ENCODE measurements at regions not wholly inside any gene's neighbourhood (a gene's known extent, or its start where the extent isn't known, plus 50 kb on each side); places are given as distances from the start of the nearest gene placed in this dataset.

DNA sequence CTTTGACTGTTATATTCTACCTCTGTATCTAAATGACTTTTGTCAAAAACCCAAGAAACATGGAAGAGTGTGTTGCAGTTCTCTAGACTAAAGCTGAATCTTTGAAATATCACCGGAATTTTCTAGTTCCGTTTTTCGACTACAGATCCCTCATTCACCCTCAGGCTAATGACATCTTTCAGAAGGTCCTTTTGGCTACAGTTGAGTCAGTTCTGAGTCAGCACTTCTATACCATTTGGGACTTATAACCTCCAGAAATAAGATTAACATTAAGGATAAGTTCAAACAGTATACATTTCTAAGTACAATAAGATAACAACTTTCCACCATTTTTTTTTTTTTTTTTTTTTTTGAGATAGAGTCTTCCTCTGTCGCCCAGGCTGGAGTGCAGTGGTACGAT lies 331.0 kb upstream of the CPXCR1 start:
- TF ChIP-seq POLR2AphosphoS5 (IDR thresholded peaks at IDR 0.05; ENCODE audit: low read depth, low read length): no peak
- no peak for TF ChIP-seq SIN3A (IDR thresholded peaks at IDR 0.05; ENCODE audit: borderline replicate concordance, insufficient read depth, low read depth, low read length)
- TF ChIP-seq, protein P1, sequence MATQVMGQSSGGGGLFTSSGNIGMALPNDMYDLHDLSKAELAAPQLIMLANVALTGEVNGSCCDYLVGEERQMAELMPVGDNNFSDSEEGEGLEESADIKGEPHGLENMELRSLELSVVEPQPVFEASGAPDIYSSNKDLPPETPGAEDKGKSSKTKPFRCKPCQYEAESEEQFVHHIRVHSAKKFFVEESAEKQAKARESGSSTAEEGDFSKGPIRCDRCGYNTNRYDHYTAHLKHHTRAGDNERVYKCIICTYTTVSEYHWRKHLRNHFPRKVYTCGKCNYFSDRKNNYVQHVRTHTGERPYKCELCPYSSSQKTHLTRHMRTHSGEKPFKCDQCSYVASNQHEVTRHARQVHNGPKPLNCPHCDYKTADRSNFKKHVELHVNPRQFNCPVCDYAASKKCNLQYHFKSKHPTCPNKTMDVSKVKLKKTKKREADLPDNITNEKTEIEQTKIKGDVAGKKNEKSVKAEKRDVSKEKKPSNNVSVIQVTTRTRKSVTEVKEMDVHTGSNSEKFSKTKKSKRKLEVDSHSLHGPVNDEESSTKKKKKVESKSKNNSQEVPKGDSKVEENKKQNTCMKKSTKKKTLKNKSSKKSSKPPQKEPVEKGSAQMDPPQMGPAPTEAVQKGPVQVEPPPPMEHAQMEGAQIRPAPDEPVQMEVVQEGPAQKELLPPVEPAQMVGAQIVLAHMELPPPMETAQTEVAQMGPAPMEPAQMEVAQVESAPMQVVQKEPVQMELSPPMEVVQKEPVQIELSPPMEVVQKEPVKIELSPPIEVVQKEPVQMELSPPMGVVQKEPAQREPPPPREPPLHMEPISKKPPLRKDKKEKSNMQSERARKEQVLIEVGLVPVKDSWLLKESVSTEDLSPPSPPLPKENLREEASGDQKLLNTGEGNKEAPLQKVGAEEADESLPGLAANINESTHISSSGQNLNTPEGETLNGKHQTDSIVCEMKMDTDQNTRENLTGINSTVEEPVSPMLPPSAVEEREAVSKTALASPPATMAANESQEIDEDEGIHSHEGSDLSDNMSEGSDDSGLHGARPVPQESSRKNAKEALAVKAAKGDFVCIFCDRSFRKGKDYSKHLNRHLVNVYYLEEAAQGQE (IDR thresholded peaks at IDR 0.05; ENCODE audit: insufficient read depth in 1 of 2, low read depth in 2 of 2, low read length in 1 of 2): no peak
- TF ChIP-seq, protein P2, sequence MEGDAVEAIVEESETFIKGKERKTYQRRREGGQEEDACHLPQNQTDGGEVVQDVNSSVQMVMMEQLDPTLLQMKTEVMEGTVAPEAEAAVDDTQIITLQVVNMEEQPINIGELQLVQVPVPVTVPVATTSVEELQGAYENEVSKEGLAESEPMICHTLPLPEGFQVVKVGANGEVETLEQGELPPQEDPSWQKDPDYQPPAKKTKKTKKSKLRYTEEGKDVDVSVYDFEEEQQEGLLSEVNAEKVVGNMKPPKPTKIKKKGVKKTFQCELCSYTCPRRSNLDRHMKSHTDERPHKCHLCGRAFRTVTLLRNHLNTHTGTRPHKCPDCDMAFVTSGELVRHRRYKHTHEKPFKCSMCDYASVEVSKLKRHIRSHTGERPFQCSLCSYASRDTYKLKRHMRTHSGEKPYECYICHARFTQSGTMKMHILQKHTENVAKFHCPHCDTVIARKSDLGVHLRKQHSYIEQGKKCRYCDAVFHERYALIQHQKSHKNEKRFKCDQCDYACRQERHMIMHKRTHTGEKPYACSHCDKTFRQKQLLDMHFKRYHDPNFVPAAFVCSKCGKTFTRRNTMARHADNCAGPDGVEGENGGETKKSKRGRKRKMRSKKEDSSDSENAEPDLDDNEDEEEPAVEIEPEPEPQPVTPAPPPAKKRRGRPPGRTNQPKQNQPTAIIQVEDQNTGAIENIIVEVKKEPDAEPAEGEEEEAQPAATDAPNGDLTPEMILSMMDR (IDR thresholded peaks at IDR 0.05): no peak
- no peak for TF ChIP-seq TCF7L2 (IDR thresholded peaks at IDR 0.05; ENCODE audit: low read depth, low read length)
- BruUV-seq (replicated peaks): no TSS peak
- no peaks in the 10 kb centered on the region for H3K9me3 ChIP-seq (ENCODE audit: control insufficient read depth, insufficient read depth, low read depth, low read length)
- intact Hi-C loops (cut with micrococcal nuclease; ENCODE audit: unreplicated experiment) (no loop called here), in situ Hi-C loops (cut with HindIII; ENCODE audit: low pct_unique_long_range_greater_than_20kb, low sequenced_read_pairs) (no loop called here)
- DNase-seq (ENCODE audit: low read depth, low spot score) (no peak), ATAC-seq (no peak)
- H3K4me3 ChIP-seq (ENCODE audit: low read depth in 2 of 2, low read length in 2 of 2): no peak overlapping the region
- H3K36me3 ChIP-seq (ENCODE audit: control insufficient read depth, insufficient read depth, low read length): no peaks in the 10 kb centered on the region
- no peaks in the 10 kb centered on the region for H3K4me1 ChIP-seq (ENCODE audit: control insufficient read depth, insufficient read depth, low read length)
- no peaks in the 10 kb centered on the region for H3K27me3 ChIP-seq (ENCODE audit: control insufficient read depth, insufficient read depth, low read length)
- H3K27ac ChIP-seq (ENCODE audit: low read length): no peak overlapping the region
- POLR2A ChIA-PET: no interaction called here
- CTCF ChIA-PET: no interaction called here

DNA sequence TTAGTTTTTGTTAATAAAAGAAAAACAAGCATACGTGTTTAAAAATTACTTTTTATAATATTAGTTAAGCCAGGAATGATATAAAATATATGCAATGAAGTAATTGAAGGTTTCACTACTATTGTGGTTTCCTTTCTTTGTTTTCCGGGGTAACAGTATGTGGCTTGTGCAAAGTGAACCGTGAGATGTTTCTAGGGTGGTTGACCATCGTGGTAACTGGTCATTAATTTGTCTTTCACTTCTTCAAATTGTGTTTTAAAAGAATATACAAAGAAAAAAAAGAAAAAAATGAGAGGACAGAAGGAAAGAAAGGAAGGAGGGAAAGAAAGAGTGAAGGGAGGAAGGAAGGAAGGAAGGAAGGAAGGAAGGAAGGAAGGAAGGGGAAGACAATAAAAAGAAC lies 330.1 kb upstream of the CPXCR1 start:
- DNase-seq (ENCODE audit: low read depth, low spot score) (no peak), ATAC-seq (no peak)
- TF ChIP-seq, protein P1 (IDR thresholded peaks at IDR 0.05; ENCODE audit: insufficient read depth in 1 of 2, low read depth in 2 of 2, low read length in 1 of 2): no peak
- TF ChIP-seq TCF7L2 (IDR thresholded peaks at IDR 0.05; ENCODE audit: low read depth, low read length) (no peak), SIN3A (IDR thresholded peaks at IDR 0.05; ENCODE audit: borderline replicate concordance, insufficient read depth, low read depth, low read length) (no peak), POLR2AphosphoS5 (IDR thresholded peaks at IDR 0.05; ENCODE audit: low read depth, low read length) (no peak)
- TF ChIP-seq, protein P2 (IDR thresholded peaks at IDR 0.05): no peak
- Histone ChIP-seq H3K4me1 (ENCODE audit: control insufficient read depth, insufficient read depth, low read length) (no peaks in the 10 kb centered on the region), H3K36me3 (ENCODE audit: control insufficient read depth, insufficient read depth, low read length) (no peaks in the 10 kb centered on the region), H3K27me3 (ENCODE audit: control insufficient read depth, insufficient read depth, low read length) (no peaks in the 10 kb centered on the region), H3K9me3 (ENCODE audit: control insufficient read depth, insufficient read depth, low read depth, low read length) (no peaks in the 10 kb centered on the region), H3K4me3 (ENCODE audit: low read depth in 2 of 2, low read length in 2 of 2) (no peak overlapping the region), H3K27ac (ENCODE audit: low read length) (no peak overlapping the region)
- BruUV-seq (replicated peaks): no TSS peak
- POLR2A ChIA-PET: no interaction called here
- CTCF ChIA-PET: no interaction called here
- in situ Hi-C loops (cut with HindIII; ENCODE audit: low pct_unique_long_range_greater_than_20kb, low sequenced_read_pairs) (no loop called here), intact Hi-C loops (cut with micrococcal nuclease; ENCODE audit: unreplicated experiment) (no loop called here)

All from Panc1 (cell line).